Stimulated activated CD8-positive, alpha-beta memory T cell treated with anti-CD3 and anti-CD28 coated beads, Interleukin-12 subunit alpha, Interleukin-12 subunit beta, amount 100 ng/mL, for 24 hours (primary cell): ENCODE measurements at regions not wholly inside any gene's neighbourhood (a gene's known extent, or its start where the extent isn't known, plus 50 kb on each side); places are given as distances from the start of the nearest gene placed in this dataset.

Source experiments
- DNase-seq: peaks from one replicate; pipeline ENCODE4 v3.0.0-alpha.2; 2020; ENCODE audit errors: extremely low read depth

DNA sequence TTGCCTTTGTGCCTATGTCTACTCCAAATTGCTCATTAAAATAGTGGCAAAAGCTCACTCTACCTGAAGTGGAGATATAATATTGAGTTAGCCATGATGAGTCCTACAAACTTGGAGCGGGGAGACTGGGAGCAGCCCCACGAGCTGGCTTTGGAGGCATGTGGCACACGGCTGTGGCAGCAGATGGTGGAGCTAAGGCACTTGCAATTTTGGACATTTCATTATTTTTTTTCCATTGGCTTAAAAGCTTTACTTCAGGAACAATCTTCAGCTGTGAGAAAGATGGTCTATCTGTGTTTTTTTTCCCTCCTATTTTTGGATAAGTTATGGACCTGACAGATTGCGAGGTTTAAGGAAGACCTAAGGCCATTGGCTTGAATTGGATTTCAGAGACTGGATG, 578.3 kb downstream of the CMPK2 start:
- no peak for DNase-seq

DNA sequence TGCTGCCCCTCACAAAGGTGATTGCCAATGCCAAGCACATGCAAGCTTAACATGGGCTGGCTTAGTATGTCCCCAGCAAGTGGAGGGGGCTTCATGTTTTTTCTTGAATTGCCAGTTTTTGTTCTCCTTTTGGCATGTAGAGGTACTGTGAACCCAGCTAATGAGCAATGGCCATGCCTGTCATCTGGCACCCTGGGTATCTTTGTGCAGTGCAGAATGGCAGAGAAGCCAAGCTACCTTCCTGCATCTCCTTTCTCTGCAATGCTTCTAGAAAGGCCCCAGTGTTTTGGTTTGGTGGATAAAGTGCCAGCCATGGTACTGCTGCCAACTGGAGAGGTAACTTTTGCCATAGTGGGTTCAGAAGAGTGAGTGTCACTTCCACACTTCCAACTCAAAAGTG, 576.9 kb downstream of the CMPK2 start:
- DNase-seq = no peak

DNA sequence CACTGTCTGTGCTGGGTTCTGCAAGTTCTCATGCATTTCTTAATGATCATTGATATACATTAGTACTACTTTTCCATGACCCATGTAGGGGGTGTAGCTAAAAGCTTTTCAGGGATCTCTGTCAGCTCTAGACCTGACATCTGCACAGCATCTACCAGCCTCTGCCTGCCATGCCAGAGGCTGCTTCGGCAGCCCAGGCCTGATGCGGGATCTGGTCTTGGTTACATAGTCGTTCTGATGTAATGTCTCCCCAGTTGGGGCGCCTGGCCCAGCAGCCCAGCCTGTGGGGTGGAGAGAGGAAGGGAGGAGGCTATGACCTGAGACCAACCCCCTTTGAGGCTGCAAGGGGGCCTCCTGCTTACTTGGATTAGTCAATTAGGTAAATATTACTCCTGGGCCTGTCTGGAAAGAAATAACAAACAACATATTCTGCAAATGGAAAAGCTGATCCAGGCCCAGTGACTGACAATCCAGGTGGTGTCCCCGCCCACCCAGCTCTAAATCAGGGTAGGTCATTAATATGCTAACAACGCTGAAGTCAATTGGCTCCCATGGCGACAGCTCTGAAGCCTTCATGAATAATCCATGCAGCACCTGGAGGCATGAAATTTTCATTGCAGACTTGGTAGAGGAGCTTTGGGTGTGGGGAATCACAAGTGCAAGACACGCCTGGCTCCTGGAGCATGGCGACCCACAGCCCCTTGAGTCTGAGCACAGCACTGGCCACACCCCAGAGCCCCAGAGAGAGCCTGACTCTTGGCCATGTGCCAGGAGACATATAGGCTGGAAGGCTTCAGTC, 575.3 kb downstream of the CMPK2 start:
- no peak for DNase-seq

DNA sequence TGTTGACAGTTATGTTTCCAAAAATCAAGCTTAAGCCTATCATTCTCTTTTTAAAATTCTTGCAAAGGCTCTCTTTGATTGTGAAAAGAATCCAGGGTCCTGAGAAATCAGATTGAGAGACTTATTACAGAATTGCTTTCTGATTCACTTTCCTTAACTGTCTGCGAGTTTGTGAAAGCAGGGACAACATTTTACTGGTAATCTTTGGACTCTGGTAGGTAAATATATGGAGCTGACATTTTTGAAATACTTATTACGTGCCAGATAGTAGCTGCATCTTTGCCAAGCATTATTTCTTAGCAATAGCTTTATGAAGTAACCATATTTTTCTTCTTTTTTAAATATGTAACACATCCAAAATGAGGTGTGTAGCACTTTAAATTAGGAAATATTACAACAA, 570.9 kb downstream of the CMPK2 start:
- no peak for DNase-seq

DNA sequence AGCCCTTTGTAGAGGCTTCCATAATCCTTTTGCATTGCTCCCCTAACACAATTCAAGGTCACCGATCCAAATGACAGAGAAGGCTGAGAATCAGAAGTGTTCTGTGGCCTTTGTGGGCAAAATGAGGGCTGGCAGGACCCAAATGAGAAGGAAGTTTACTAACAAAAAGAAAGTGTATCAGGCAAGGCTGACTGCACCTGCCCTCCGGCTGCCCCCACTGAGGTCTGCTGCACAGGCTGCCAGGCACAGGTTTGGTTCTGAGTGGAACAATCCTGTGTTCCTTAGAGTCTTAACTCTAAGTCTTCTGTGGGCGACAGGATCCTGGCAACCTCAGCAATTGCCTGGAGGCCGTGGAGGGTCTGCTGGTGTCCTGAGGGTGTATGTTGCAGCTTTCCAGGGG, 568.5 kb downstream of the CMPK2 start:
- no peak for DNase-seq

DNA sequence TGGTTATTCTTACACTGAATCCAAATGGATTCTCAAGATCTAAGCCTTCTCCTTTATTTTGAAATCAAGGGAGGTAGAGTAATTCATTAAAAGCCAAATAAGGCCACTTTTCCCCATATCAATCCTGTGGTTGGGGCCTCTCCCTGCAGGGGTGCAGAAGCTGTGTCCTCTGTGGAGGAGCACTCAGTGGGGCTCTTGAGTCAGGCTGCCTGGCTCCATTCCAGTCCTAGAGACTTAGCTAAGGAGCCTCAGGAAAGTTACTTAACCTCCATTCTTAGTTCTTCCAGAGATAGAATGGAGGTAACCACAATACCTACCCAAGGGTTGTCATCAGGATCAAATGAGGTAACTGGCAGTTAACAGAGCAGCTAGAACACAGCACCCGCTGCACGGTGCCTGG, 564.3 kb downstream of the CMPK2 start:
- DNase-seq = no peak

DNA sequence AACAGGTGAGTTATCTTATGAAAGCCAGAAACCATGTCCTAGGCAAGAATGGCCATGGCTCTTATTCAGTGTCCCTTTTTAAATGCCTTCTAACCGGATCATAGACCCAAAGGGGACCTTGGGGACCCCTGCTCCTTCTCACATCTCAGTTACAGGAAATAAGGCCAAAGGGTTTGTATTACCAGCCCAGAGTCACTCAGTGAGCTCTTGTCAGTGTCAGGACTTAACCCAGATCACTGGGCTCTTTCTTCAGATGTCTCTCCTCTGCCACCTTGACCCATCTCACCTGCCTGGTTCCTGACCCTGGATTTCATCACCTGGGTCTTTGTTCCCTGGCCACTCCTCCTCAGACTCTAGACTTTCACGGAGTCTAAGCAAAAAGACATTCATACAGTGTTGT, 556.7 kb downstream of the CMPK2 start:
- DNase-seq = no peak

DNA sequence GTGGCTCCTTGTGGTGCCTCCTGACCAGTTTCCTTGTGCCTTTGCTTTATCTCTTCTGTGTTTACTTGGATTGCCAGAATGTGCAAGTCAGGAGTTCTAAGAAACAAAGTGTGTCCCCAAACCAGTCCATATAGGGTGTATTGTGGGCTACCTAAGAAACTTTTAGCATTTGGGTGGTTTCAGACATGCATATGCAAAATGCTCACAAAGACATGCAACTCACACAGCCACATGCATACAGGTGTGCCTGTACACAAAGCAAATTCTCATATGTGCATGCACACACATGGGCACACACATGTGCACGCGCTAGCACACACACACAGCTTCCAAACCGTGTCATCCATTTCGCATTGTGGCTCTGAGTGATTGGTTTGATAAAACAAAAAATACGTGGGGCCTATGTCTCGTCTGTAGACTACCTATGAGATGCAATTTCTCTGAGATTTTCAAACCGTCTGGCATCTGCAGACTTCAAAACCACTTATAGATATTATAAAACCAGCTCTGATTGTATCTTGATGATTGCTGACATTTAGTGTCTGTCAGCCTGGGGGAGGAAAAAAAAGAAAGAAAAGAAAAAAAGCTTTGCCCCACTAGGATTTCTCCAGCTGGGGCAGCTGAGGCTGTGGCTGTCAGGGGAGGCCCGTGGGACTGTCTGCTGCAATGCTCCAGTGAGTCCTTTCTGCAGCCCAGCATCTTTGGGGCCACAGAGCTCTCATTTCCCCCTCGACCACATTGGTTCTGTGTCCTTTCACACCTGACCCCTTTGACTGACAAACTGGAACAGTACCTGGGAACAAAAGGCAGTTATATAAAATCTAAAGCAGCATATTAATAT, 556.1 kb downstream of the CMPK2 start:
- no peak for DNase-seq

DNA sequence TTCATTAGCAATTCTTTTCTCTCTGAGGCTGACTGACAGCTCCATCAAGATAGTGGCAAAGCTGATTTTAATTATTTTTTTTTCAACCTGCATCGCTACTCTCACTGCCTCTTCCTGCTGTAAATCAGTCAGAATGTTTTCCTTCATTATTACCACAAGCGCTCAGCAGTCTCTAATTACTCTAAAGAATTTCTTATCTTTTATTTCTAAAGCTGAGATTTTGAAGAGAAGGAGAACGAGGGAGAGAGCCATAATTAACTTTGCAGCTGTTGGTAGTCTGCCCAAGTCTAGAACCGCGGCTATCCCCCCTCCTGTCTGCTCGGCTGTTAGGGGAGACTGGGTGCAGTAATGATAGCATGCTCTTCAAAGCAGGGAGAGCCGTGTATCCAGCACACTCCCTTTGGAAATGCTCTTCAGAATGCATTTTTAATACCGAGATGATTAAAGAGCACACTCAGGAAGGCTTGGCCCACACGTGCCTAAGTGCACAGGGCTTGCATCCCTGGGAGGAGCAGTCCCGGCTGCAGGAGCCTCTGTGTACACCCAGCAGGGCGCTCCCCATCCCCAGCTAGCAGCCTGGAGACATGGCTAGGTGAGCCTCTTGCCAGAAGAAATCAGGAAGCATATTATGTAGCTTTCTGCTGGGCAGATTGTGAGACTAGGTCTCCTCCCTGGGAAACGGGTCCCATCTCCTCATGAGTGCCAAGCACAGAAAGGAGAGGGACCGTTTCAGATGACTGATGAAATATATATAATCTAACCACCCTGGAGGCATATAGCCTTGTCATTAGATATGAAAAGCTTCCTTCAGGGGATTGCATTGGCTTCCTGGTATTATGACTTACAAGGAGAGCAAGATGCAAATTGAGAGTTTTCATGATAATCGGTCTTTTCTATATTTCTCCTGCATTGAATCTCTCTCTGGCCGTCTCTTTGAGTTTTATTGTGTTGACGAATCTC, 555.2 kb downstream of the CMPK2 start:
- DNase-seq = no peak

DNA sequence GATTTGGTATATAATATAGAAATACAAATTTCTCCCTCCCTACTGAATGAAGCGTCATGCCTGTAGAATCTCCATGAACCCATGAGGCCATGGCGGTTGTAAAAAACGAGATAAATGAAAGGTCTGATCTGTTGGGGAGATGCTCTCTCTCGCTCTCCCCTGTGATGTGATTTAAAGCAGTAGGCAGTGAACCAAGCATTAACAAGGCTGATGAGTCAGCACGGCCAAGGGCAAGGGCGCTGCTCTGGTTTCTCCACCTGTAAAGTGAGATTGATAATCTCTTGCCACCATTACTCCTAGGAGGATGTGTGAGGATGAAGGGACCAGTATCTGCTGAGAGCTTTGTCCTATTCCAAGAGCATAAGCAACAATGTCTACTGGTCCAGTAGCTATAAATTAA, 553.3 kb downstream of the CMPK2 start:
- no peak for DNase-seq

DNA sequence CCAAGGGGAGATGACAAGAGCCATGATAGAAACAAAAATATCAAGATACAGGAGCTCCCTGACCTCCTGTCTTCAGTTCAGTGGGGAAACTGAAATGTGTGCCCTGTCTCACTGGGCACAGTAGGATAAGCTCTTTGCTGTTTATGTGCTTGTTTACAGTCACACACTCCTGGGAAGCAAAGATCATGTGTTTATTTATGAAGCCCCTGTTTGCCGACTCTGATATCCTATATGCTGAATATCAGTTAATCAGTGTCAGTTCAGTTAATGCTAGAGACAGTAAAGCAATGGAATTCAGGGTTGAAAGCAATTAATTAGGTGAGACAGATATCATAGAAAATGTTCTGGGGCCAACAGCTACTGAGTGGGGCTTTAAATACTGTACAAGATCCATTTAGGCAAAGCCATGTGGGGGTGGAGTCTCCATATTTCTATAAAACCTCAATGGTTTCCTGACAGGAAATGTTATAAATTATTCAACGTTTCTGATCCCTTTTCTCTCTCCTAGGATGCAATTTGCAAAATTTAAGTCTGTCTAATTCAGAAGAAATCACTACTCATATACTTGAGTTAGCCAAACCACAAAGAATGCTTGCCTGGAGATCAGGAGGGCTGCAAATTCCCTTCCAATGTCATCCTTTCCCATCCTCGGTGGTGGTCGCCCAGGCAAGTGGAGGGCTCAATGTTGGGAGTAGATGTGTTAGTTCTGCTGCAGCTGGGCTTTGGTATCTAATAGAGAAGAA, 551.3 kb downstream of the CMPK2 start:
- no peak for DNase-seq

DNA sequence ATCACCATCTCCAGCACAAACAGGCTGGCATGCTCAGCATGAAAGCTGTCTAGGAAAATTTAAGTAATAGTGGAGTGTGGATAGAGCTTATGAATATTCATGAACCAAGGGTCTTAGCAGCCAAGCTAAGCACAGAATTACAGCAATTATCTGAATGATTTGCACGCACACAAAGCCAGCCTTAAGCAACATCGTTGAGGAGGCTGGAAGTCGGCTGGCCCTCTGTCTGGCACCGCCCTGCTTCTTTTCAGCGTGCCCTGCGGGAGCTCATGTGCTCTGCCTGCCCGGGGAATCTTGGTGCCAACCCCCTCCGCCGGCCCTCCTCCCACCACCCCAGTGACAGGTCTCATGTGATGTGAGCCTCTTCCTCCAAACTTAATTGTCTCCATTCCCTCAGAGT, 540.1 kb downstream of the CMPK2 start:
- DNase-seq = no peak

DNA sequence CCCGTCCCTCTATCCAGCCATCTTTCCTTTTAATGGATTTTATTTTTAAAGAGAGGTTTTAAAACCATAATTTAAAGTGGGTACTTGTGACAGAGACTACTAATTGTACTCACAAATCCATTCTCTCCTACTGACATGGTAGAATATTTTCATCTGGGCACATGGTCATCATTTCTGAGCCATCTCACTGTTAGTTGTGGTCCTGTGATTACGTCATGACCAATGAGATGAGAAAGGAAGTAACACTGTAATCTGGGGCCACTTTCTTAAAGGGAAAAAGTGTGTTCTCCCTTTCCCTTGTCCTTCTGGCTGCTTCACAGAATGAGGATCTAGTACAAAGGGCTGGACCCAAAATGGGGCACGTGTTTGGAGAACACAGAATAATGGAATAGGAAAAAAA, 538.7 kb downstream of the CMPK2 start:
- DNase-seq = no peak

DNA sequence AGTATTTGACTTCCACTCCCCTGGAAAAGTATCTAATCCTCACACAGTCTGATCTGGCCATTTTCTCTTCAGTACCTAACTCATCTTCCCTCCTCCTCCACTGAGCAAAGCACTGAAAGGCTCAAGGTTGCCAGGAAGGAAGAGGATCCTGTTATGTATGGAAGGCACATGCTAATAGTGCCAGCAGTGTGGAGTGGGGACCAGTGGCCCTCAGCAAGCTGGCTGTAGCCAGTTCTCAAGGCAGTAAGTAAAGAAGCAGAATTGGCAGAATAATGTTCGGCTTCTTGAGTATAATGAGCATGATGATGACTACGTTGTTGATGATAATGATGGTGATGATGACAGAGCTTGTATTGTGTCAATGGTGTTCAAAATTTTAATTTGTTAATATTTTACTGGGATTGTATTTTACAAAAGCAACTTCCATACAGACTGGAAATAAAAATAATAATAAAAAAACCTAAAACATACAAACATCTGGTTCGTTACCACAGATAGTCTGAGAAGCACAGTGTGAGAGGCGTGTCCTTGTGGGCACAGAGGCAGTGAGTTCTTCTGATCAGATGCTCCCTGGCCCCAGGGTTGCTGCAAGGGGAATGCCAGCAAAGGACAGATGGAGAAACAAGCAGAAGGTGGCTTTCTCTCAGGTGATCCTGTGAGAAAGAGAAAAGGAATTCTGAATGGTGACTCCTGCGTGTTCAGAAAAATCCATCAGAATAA, 528.8 kb downstream of the CMPK2 start:
- DNase-seq = no peak

DNA sequence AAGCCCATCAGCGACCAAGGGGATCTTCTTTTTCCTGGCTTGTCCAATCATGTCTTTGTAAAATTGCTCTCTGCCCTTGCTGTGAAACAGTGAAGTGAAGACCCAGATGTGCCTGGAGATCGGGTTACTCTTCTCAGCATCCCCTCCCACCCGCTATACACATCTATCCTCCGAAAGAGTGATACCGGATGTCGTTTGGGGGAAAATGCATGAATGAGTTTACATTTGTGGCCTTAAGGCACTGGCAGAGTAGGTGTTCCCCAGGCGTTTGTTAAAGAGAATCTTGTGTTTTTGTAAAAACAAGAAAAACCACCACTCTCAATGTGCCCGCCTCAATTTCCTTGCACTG, 528.3 kb downstream of the CMPK2 start:
- DNase-seq = no peak

DNA sequence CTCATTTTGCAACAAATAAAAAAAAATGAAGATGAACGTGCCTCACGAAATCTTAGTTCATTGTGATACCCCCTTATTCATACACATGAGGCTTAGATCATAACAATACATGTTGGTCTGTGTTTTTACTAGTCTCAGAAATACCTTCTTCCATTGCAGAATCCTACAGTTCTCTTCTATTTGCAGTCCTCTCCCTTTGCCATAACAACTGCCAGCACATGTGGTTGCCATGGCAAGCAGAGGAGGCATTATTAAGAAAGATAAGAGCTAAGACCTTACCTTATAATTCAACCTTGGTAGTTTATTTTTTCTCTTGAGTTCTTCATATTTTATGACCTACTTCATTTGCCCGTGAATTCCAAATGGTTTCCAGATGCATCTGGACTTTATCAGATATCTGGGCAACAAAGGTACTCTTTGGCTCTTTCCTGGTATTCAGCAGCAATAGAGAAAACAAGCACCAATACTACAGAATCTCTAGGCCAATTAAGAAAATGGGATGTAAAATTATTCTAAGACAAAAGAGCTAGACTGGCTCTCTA, 524.0 kb downstream of the CMPK2 start:
- DNase-seq = no peak

DNA sequence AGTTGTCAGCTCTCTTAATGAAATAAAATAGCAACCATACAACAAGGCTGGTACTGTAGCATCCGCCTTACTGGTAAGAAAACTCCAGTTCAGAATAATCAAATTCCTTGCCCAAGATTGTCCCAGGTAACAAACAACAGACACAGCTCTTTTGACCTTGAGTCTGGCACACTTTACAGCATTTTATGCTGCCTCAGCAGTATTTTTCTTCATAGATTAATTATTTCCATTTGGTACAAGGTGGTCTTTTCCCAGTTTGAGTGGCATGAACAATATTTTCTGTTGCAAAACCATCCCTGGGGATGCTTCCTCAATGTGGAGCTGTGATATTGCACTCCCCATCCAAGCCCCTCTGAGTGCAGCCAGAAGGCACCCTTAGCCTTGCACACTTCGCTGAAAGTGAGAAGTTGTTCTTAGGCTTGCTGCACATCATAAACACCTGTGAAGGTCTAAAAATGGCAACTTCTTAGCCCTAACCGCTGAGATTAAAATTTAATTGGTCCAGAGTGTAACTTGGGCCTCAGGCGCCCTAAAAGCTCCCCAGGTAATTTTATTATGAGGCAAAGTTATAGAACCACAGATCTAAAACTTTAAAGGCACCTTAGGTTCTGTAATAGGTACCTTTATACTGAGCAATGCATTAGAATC, 523.3 kb downstream of the CMPK2 start:
- DNase-seq = no peak

DNA sequence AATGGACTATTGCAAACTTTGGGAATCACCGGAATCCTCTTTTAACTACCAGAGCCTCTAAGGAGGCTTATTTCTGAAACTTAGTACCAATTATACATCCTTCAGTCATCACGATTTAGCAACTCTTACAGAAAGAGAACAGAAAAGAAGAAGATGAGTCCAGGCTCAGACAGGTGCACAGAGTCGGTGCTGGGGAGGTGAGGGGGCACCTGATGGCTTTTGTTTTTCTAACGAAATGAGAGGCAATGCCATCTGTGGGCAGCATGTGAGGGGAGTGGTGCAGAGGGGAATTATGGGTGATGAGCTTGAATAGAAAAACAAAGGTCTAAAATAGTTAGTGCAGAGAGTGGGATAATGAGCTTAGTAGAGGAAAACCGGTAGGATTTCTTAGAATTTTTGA, 522.6 kb downstream of the CMPK2 start:
- DNase-seq = no peak

DNA sequence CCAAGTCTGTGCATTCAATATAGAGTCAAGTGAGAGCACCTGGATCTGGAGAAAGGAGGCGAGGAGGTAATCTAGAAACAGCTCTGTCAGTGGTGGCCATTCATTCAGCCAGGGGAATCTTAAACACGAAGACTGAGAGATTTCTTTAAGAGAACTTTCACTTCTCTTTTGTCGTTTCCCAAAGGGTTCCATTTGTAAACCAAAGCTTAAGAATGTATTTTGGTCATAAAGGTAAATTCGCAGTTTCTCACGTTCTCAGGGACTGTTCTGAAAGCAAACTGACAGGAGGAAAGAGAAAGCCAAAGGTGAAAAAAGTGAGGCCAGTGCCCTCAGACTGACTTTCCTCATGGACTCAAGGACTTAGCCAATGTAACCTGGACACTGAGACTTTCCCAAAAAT, 513.5 kb downstream of the CMPK2 start:
- DNase-seq = no peak

DNA sequence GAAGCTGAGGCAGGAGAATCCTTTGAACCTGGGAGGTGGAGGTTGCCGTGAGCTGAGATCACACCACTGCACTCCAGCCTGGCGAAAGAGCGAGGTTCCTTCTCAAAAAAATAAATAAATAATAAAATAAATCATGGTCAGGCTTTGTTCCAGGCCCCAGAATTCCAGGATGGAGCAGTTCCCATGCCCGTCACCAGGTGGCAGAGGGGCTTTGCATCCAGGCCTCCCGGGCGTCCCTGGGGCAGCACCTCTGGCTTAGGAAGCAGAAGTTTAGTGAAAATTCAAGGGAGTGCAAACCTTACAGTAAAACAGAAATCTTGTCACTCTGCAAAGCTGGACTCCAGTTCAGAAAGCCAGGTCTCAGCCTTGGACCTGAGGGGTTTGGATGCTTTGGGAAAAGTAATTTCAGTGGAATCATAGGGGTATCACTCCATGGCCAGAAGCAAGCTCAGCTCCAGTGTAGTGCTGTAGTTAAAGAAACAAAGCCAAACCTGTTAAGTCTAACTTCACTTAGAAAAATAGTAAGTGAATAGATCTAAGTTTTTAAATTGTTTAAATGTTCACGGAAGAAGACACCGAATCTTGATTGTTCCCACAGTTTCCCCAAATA, 512.7 kb downstream of the CMPK2 start:
- no peak for DNase-seq
